PC-9 (cell line): ENCODE measurements at regions not wholly inside any gene's neighbourhood (a gene's known extent, or its start where the extent isn't known, plus 50 kb on each side); places are given as distances from the start of the nearest gene placed in this dataset.
"Not testable (repeated sequence)": the region's sequence is repeated elsewhere in the genome, so short reads cannot be mapped to it uniquely, and the experiment has no call there.

ENCODE experiments used
- BruUV-seq: library from RNA; stranded (reverse); fragments of 400-500 nt; replicated peaks from 2 replicates; lab custom pipeline; 2021; lab: Mats Ljungman, UMichigan
- CTCF ChIA-PET: fragments of 300-600 bp; sonication (Branson Sonifier 250); formaldehyde crosslinking; loops from one replicate; lab custom pipeline; 2022; ENCODE audit warnings: antibody characterized with exemption; lab: Charles Lee
- POLR2A ChIA-PET: fragments of 300-600 bp; sonication (Branson Sonifier 250); formaldehyde crosslinking; loops from one replicate; lab custom pipeline; 2022; ENCODE audit warnings: antibody characterized with exemption; ENCODE audit not compliant: unreplicated experiment; lab: Charles Lee
- DNase-seq, 2 experiments: peaks; one replicate each; pipeline versions ENCODE4 v3.0.0 to v3.0.0-alpha.2; 2015 to 2022; ENCODE audit warnings: mixed read lengths in 1 of 2
- H2AFZ ChIP-seq: fragments of 200-600 bp; sonication (generic); 2 replicates; pipeline ENCODE4 v1.8.1; 2017; ENCODE audit warnings: antibody characterized with exemption
- H3F3A ChIP-seq: fragments of 200-600 bp; sonication (generic); 2 replicates; pipeline ENCODE4 v1.8.1; 2017; ENCODE audit warnings: antibody characterized with exemption, mild to moderate bottlenecking, low read depth; ENCODE audit not compliant: insufficient read depth
- H3K27ac ChIP-seq: fragments of 200-600 bp; sonication (generic); 2 replicates; pipeline ENCODE4 v1.6.1; 2016; ENCODE audit warnings: mixed run types
- H3K27me3 ChIP-seq: fragments of 200-600 bp; sonication (generic); 2 replicates; pipeline ENCODE4 v1.6.1; 2016; ENCODE audit warnings: low read depth, mixed run types; ENCODE audit not compliant: insufficient read depth
- H3K36me3 ChIP-seq: fragments of 200-600 bp; sonication (generic); 2 replicates; pipeline ENCODE4 v1.6.1; 2016; ENCODE audit warnings: low read depth, mixed run types
- H3K4me1 ChIP-seq: fragments of 200-600 bp; sonication (generic); replicated peaks from 2 replicates; pipeline ENCODE4 v1.6.1; 2016; ENCODE audit warnings: mixed run types; ENCODE audit not compliant: insufficient read depth
- H3K4me2 ChIP-seq: fragments of 200-600 bp; sonication (generic); 2 replicates; pipeline ENCODE4 v1.6.1; 2017; ENCODE audit warnings: mixed run types
- H3K4me3 ChIP-seq: fragments of 200-600 bp; sonication (generic); 2 replicates; pipeline ENCODE4 v1.6.1; 2016; ENCODE audit warnings: mixed run types
- H3K79me2 ChIP-seq: fragments of 200-600 bp; sonication (generic); 2 replicates; pipeline ENCODE4 v1.6.1; 2017; ENCODE audit warnings: low read depth, mixed run types
- H3K9me2 ChIP-seq: fragments of 200-600 bp; sonication (generic); 2 replicates; pipeline ENCODE4 v1.8.1; 2017; ENCODE audit warnings: mild to moderate bottlenecking; ENCODE audit not compliant: insufficient read depth
- H3K9me3 ChIP-seq: fragments of 200-600 bp; sonication (generic); 2 replicates; pipeline ENCODE4 v1.8.1; 2016; ENCODE audit warnings: low read depth; ENCODE audit not compliant: insufficient read depth
- H4K20me1 ChIP-seq: fragments of 200-600 bp; sonication (generic); 2 replicates; pipeline ENCODE4 v1.8.1; 2017; ENCODE audit not compliant: insufficient read depth
- CTCF ChIP-seq: fragments of 200-600 bp; sonication (generic); conservative IDR thresholded peaks from 2 replicates; pipeline ENCODE4 v1.6.1; 2017; ENCODE audit warnings: mixed run types, antibody characterized with exemption, mild to moderate bottlenecking, moderate library complexity
- EZH2 ChIP-seq: fragments of 200-600 bp; sonication (generic); IDR thresholded peaks from 2 replicates; pipeline ENCODE4 v1.8.0; 2017; ENCODE audit warnings: antibody characterized with exemption, low read depth
- intact Hi-C: fragments of 100-400 bp; cut with micrococcal nuclease; formaldehyde crosslinking; loops from one replicate; pipeline ENCODE4 v1.10.0; 2022; ENCODE audit not compliant: unreplicated experiment

- no peaks in the 10 kb centered on the region for H3K9me3 ChIP-seq
- CTCF ChIA-PET = no interaction called here
Measured at GRCh38 chr13:18964942-18965341, 216.7 kb downstream of the TUBA3C start.

GRCh38 chr13:18963684-18964083, 217.9 kb downstream of the TUBA3C start:
- H3K4me1 ChIP-seq, H3K4me3 ChIP-seq, H3K4me2 ChIP-seq, CTCF ChIA-PET, H3F3A ChIP-seq, H2AFZ ChIP-seq, H3K79me2 ChIP-seq, H4K20me1 ChIP-seq, intact Hi-C loops, POLR2A ChIA-PET, H3K36me3 ChIP-seq, BruUV-seq, H3K27ac ChIP-seq, DNase-seq, H3K9me3 ChIP-seq, H3K9me2 ChIP-seq: not testable (repeated sequence)
- H3K27me3 ChIP-seq = peaks cover 42% of the 10 kb centered on the region

More at GRCh38 chr13:18964942-18965341, 216.7 kb downstream of the TUBA3C start:
- TF ChIP-seq CTCF = no peak
- H3K27me3 ChIP-seq = peaks cover 42% of the 10 kb centered on the region
- H3K36me3 ChIP-seq = no peaks in the 10 kb centered on the region
- intact Hi-C loops = no loop called here
- no peak overlapping the region for H3K4me2 ChIP-seq
- no peaks in the 10 kb centered on the region for H4K20me1 ChIP-seq
- H3K9me2 ChIP-seq = no peaks in the 10 kb centered on the region
- no peak overlapping the region for H2AFZ ChIP-seq
- no peak overlapping the region for H3K4me3 ChIP-seq
- H3K79me2 ChIP-seq = no peaks in the 10 kb centered on the region
- BruUV-seq = no TSS peak
- DNase-seq = no peak
- POLR2A ChIA-PET = no interaction called here
- H3K4me1 ChIP-seq = no peaks in the 10 kb centered on the region
- H3F3A ChIP-seq = no peaks in the 10 kb centered on the region
- H3K27ac ChIP-seq = no peak overlapping the region

- no peak for TF ChIP-seq EZH2
- TF ChIP-seq CTCF = no peak
- no peaks in the 10 kb centered on the region for H3K79me2 ChIP-seq
- H3K9me2 ChIP-seq = no peaks in the 10 kb centered on the region
- CTCF ChIA-PET = no interaction called here
- no peaks in the 10 kb centered on the region for H3F3A ChIP-seq
- no peaks in the 10 kb centered on the region for H3K9me3 ChIP-seq
- H2AFZ ChIP-seq = no peak overlapping the region
- H3K4me3 ChIP-seq = no peak overlapping the region
- H3K27ac ChIP-seq = no peak overlapping the region
- intact Hi-C loops = no loop called here
- no peak overlapping the region for H3K4me2 ChIP-seq
- DNase-seq = no peak
- H3K4me1 ChIP-seq = no peaks in the 10 kb centered on the region
- POLR2A ChIA-PET = no interaction called here
- BruUV-seq = no TSS peak
- H4K20me1 ChIP-seq = no peaks in the 10 kb centered on the region
- H3K27me3 ChIP-seq = peaks cover 31% of the 10 kb centered on the region; the same call in 1 of the 2 replicates
- H3K36me3 ChIP-seq = no peaks in the 10 kb centered on the region
Measured at GRCh38 chr13:18962168-18962734, 219.4 kb downstream of the TUBA3C start.
